ENCODE measurements at regions not wholly inside any gene's neighbourhood (a gene's known extent, or its start where the extent isn't known, plus 50 kb on each side); places are given as distances from the start of the nearest gene placed in this dataset.

- H3K9me3 ChIP-seq: no peaks in the 10 kb centered on the region
- no peaks in the 10 kb centered on the region for H3K27me3 ChIP-seq
- intact Hi-C loops (cut with DNase I): no loop called here
- ATAC-seq: no peak
- DNase-seq: peak in 2 of 4 donors; percentile 40 to 41
- no peak overlapping the region for H3K4me3 ChIP-seq
- H3K4me1 ChIP-seq: no peaks in the 10 kb centered on the region
- no peak overlapping the region for H3K27ac ChIP-seq
- no peaks in the 10 kb centered on the region for H3K36me3 ChIP-seq
- no peak for TF ChIP-seq CTCF (IDR thresholded peaks at IDR 0.05)
These were observed 85.6 kb upstream of the MTPN start for GRCh38 chr7:136062625-136063325.

- H3K9me3 ChIP-seq: no peaks in the 10 kb centered on the region
- no peak for TF ChIP-seq CTCF (IDR thresholded peaks at IDR 0.05)
- DNase-seq: no peak
- intact Hi-C loops (cut with DNase I): no loop called here
- no peak for ATAC-seq
- no peak overlapping the region for H3K4me3 ChIP-seq
- no peak overlapping the region for H3K27ac ChIP-seq
- no peaks in the 10 kb centered on the region for H3K4me1 ChIP-seq
- H3K27me3 ChIP-seq: no peaks in the 10 kb centered on the region
- no peaks in the 10 kb centered on the region for H3K36me3 ChIP-seq
These were observed 84.3 kb upstream of the MTPN start for GRCh38 chr7:136061433-136061832.

GRCh38 chr7:136058546-136058945 is 81.4 kb upstream of the MTPN start:
- Histone ChIP-seq H3K4me3 (no peak overlapping the region), H3K27ac (no peak overlapping the region), H3K9me3 (no peaks in the 10 kb centered on the region), H3K27me3 (no peaks in the 10 kb centered on the region), H3K36me3 (no peaks in the 10 kb centered on the region), H3K4me1 (no peaks in the 10 kb centered on the region)
- no peak for ATAC-seq
- intact Hi-C loops (cut with DNase I): no loop called here
- DNase-seq: no peak
- TF ChIP-seq CTCF (IDR thresholded peaks at IDR 0.05): no peak

GRCh38 chr7:136057509-136057908 is 80.3 kb upstream of the MTPN start:
- Histone ChIP-seq H3K27me3 (no peaks in the 10 kb centered on the region), H3K9me3 (no peaks in the 10 kb centered on the region), H3K27ac (no peak overlapping the region), H3K4me3 (no peak overlapping the region), H3K4me1 (no peaks in the 10 kb centered on the region), H3K36me3 (no peaks in the 10 kb centered on the region)
- intact Hi-C loops (cut with DNase I): no loop called here
- ATAC-seq: no peak
- no peak for DNase-seq
- no peak for TF ChIP-seq CTCF (IDR thresholded peaks at IDR 0.05)

- TF ChIP-seq CTCF (IDR thresholded peaks at IDR 0.05): no peak
- intact Hi-C loops (cut with DNase I): no loop called here
- Histone ChIP-seq H3K27ac (no peak overlapping the region), H3K4me3 (no peak overlapping the region), H3K36me3 (no peaks in the 10 kb centered on the region), H3K9me3 (no peaks in the 10 kb centered on the region), H3K27me3 (no peaks in the 10 kb centered on the region), H3K4me1 (no peaks in the 10 kb centered on the region)
- ATAC-seq (no peak), DNase-seq (peak in 1 of 4 donors; percentile 35)
These were observed 79.6 kb upstream of the MTPN start for GRCh38 chr7:136056651-136057231.

Data from left lung (tissue), 4 donors.